Neural cell (in vitro differentiated cells): ENCODE measurements at regions not wholly inside any gene's neighbourhood (a gene's known extent, or its start where the extent isn't known, plus 50 kb on each side); places are given as distances from the start of the nearest gene placed in this dataset.

Source experiments
- H2AFZ ChIP-seq: fragments of 200-600, 300-800 bp; sonication (generic), shearing (Covaris generic); 2 replicates; pipeline ENCODE4 v1.6.0; 2014; ENCODE audit warnings: low read depth, mild to moderate bottlenecking, antibody characterized with exemption, low read length, moderate library complexity
- H3F3A ChIP-seq: fragments of 200-600 bp; shearing (Covaris generic); 2 replicates; pipeline ENCODE4 v1.6.1; 2016; ENCODE audit warnings: mild to moderate bottlenecking, moderate library complexity, mixed read lengths, antibody characterized with exemption, low read length; ENCODE audit not compliant: insufficient read depth, poor library complexity, severe bottlenecking
- H3K27ac ChIP-seq: fragments of 200-600, 300-800 bp; sonication (generic), shearing (Covaris generic); 2 replicates; pipeline ENCODE4 v1.5.1; 2014; ENCODE audit warnings: mild to moderate bottlenecking, low read length, moderate library complexity
- H3K27me3 ChIP-seq: fragments of 300-800, 200-600 bp; sonication (generic), shearing (Covaris generic); 2 replicates; pipeline ENCODE4 v1.6.0; 2014; ENCODE audit warnings: mild to moderate bottlenecking, low read depth, low read length, moderate library complexity; ENCODE audit not compliant: insufficient read depth
- H3K36me3 ChIP-seq: fragments of 300-800, 200-600 bp; sonication (generic), shearing (Covaris generic); 2 replicates; pipeline ENCODE4 v1.5.1; 2014; ENCODE audit warnings: mild to moderate bottlenecking, antibody characterized with exemption, low read length, moderate library complexity; ENCODE audit not compliant: insufficient read depth
- H3K4me2 ChIP-seq: fragments of 300-800, 200-600 bp; sonication (generic), shearing (Covaris generic); 2 replicates; pipeline ENCODE4 v1.6.0; 2014; ENCODE audit warnings: mild to moderate bottlenecking, low read length
- H3K4me3 ChIP-seq: fragments of 300-800, 200-600 bp; sonication (generic), shearing (Covaris generic); 2 replicates; pipeline ENCODE4 v1.5.1; 2014; ENCODE audit warnings: mild to moderate bottlenecking, low read length, moderate library complexity
- H3K79me2 ChIP-seq: fragments of 200-600 bp; shearing (Covaris generic); replicated peaks from 2 replicates; pipeline ENCODE4 v1.6.0; 2014; ENCODE audit warnings: mild to moderate bottlenecking, low read length, moderate library complexity; ENCODE audit not compliant: insufficient read depth
- H3K9ac ChIP-seq: fragments of 300-800, 200-600 bp; sonication (generic), shearing (Covaris generic); 2 replicates; pipeline ENCODE4 v1.6.1; 2016; ENCODE audit warnings: mild to moderate bottlenecking, low read length, mixed read lengths
- H3K9me2 ChIP-seq: fragments of 200-600 bp; shearing (Covaris generic); 2 replicates; pipeline ENCODE4 v1.6.1; 2016; ENCODE audit warnings: mild to moderate bottlenecking, low read length, mixed read lengths; ENCODE audit not compliant: insufficient read depth
- H3K9me3 ChIP-seq: fragments of 200-600, 300-800 bp; sonication (generic), shearing (Covaris generic); 2 replicates; pipeline ENCODE4 v1.6.1; 2016; ENCODE audit warnings: mild to moderate bottlenecking, mixed run types, low read length, moderate library complexity, mixed read lengths
- H4K20me1 ChIP-seq: fragments of 200-600 bp; shearing (Covaris generic); 2 replicates; pipeline ENCODE4 v1.6.1; 2016; ENCODE audit warnings: mild to moderate bottlenecking, mixed run types; ENCODE audit not compliant: insufficient read depth
- EP300 ChIP-seq: fragments of 450-650 bp; conservative IDR thresholded peaks from 2 replicates; pipeline ENCODE4 v1.6.1; 2014; ENCODE audit warnings: antibody characterized with exemption, mild to moderate bottlenecking, moderate library complexity; ENCODE audit not compliant: poor library complexity, severe bottlenecking
- EZH2 ChIP-seq: fragments of 200-600, 300-800 bp; shearing (Covaris generic), sonication (generic); IDR thresholded peaks from 2 replicates; pipeline ENCODE4 v1.6.1; 2014; ENCODE audit warnings: antibody characterized with exemption, low read length, borderline replicate concordance, mild to moderate bottlenecking; ENCODE audit not compliant: insufficient read depth, poor library complexity, severe bottlenecking
- MXI1 ChIP-seq: fragments of 450-650 bp; conservative IDR thresholded peaks from 2 replicates; pipeline ENCODE4 v1.6.1; 2014; ENCODE audit warnings: antibody characterized with exemption, mild to moderate bottlenecking; ENCODE audit not compliant: poor library complexity, severe bottlenecking
- POLR2AphosphoS5 ChIP-seq: IDR thresholded peaks from 2 replicates; pipeline ENCODE4 v1.6.1; 2012
- RAD21 ChIP-seq: fragments of 450-650 bp; conservative IDR thresholded peaks from 2 replicates; pipeline ENCODE4 v1.6.1; 2014; ENCODE audit warnings: antibody characterized with exemption, mild to moderate bottlenecking, moderate library complexity
- REST ChIP-seq: IDR thresholded peaks from 2 replicates; pipeline ENCODE4 v1.6.1; 2012; ENCODE audit warnings: borderline replicate concordance
- SMC3 ChIP-seq: fragments of 450-650 bp; conservative IDR thresholded peaks from 2 replicates; pipeline ENCODE4 v1.6.1; 2014; ENCODE audit warnings: antibody characterized with exemption, mild to moderate bottlenecking, moderate library complexity; ENCODE audit not compliant: poor library complexity
- TAF1 ChIP-seq: IDR thresholded peaks from 2 replicates; pipeline ENCODE4 v1.6.1; 2012; ENCODE audit warnings: low read depth
- TF ChIP-seq, protein P1 (sequence below): fragments of 450-650 bp; IDR thresholded peaks from 2 replicates; pipeline ENCODE4 v1.5.1; 2014; ENCODE audit warnings: antibody characterized with exemption, mild to moderate bottlenecking, moderate library complexity; ENCODE audit not compliant: poor library complexity, severe bottlenecking

DNA sequence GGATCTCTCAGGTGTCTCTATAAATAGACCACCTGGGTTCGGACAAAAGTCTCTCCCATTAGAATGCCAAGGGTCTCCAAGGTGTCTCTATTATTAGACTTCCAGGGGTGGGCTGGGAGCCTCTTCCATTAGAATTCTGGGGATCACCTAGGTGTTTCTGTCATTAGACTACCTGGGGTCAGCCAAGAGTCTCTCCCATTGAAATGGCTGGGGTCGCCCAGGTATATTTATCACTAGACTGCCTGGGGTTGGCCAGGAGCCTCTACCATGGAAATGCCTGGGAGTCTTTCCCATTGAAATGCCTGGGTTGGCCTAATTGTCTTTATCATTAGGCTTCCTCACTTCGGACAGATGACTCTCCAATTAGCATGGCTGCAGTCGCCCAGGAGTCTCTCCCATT, 1565.5 kb downstream of the UQCRFS1 start:
- no peaks in the 10 kb centered on the region for H3K27me3 ChIP-seq
- no peaks in the 10 kb centered on the region for H3F3A ChIP-seq
- H3K4me3 ChIP-seq: no peak overlapping the region
- H3K4me2 ChIP-seq: no peak overlapping the region
- no peak overlapping the region for H2AFZ ChIP-seq
- no peak overlapping the region for H3K27ac ChIP-seq
- H4K20me1 ChIP-seq: no peaks in the 10 kb centered on the region
- no peaks in the 10 kb centered on the region for H3K36me3 ChIP-seq
- no peaks in the 10 kb centered on the region for H3K9me2 ChIP-seq
- H3K9me3 ChIP-seq: peaks cover 2% of the 10 kb centered on the region
- no peak for TF ChIP-seq REST
- no peak for TF ChIP-seq POLR2AphosphoS5
- TF ChIP-seq EZH2: no peak
- TF ChIP-seq, protein P1, sequence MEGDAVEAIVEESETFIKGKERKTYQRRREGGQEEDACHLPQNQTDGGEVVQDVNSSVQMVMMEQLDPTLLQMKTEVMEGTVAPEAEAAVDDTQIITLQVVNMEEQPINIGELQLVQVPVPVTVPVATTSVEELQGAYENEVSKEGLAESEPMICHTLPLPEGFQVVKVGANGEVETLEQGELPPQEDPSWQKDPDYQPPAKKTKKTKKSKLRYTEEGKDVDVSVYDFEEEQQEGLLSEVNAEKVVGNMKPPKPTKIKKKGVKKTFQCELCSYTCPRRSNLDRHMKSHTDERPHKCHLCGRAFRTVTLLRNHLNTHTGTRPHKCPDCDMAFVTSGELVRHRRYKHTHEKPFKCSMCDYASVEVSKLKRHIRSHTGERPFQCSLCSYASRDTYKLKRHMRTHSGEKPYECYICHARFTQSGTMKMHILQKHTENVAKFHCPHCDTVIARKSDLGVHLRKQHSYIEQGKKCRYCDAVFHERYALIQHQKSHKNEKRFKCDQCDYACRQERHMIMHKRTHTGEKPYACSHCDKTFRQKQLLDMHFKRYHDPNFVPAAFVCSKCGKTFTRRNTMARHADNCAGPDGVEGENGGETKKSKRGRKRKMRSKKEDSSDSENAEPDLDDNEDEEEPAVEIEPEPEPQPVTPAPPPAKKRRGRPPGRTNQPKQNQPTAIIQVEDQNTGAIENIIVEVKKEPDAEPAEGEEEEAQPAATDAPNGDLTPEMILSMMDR: no peak
- TF ChIP-seq SMC3: no peak
- TF ChIP-seq RAD21: no peak
- no peak for TF ChIP-seq EP300
- H3K79me2 ChIP-seq: no peaks in the 10 kb centered on the region
- no peak overlapping the region for H3K9ac ChIP-seq

GRCh38 chr19:27635401-27635800, 1577.5 kb downstream of the UQCRFS1 start:
- Histone ChIP-seq H3K79me2 (no peaks in the 10 kb centered on the region), H3K9me2 (no peaks in the 10 kb centered on the region), H2AFZ (no peak overlapping the region), H3K27me3 (no peaks in the 10 kb centered on the region), H3K4me2 (no peak overlapping the region), H3F3A (no peaks in the 10 kb centered on the region), H3K27ac (no peak overlapping the region), H3K36me3 (no peaks in the 10 kb centered on the region), H3K9me3 (peaks cover 6% of the 10 kb centered on the region), H3K4me3 (no peak overlapping the region), H4K20me1 (no peaks in the 10 kb centered on the region), H3K9ac (no peak overlapping the region)
- no peak for TF ChIP-seq SMC3
- TF ChIP-seq, protein P1: no peak
- no peak for TF ChIP-seq POLR2AphosphoS5
- TF ChIP-seq EP300: no peak
- TF ChIP-seq MXI1: no peak
- no peak for TF ChIP-seq EZH2
- no peak for TF ChIP-seq RAD21
- TF ChIP-seq TAF1: no peak
- TF ChIP-seq REST: no peak
